ENCODE measurements at regions not wholly inside any gene's neighbourhood (a gene's known extent, or its start where the extent isn't known, plus 50 kb on each side); places are given as distances from the start of the nearest gene placed in this dataset.
"Not testable (repeated sequence)": the region's sequence is repeated elsewhere in the genome, so short reads cannot be mapped to it uniquely, and the experiment has no call there.

DNA sequence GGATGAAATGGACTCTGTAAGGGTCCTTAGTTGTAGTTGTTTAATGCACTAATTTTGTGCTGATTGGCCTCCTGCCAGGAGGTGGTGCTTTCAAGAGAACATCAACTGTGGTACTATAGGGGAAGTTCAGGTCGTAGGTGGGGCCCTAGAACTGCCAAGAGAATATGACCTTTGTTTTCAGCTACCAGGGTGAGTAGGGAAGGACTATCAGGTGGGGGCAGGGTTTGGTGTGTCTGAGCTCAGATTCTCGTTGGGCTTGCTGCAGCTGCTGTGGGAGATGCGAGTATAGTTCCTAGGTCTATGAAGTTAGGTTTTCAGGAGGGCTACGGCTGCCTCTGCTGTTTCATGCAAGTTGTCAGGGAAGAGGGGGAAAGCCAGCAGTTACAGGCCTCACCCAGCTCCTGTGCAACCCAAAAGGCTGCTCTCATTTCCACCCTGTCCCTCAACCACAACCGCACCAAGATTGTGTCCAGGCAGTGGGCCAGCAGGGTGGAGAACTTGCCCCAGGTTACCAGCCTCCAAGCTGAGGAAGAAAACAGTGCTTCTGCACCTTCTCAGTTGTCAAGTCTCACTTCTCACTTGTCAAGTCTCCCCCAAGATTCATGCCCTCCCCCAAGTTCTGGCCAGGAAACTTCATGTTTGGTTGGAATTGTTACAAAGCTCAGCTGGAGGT is 626.5 kb upstream of the MAP3K7 start:
- 70 to 74% (median 72%) methylated on average over 5 of the region's 5 CpGs for WGBS, 4 donors
- Histone ChIP-seq H3K27me3 (no peaks in the 10 kb centered on the region), H3K4me1 (no peaks in the 10 kb centered on the region), H3K27ac (no peak overlapping the region), H3K9me3 (peaks cover 0 to 26% (median 4%) of the 10 kb centered on the region in 12 donors), H3K4me3 (no peak overlapping the region), H3K36me3 (no peaks in the 10 kb centered on the region)
- no peak for ATAC-seq
- TF ChIP-seq, protein P1, sequence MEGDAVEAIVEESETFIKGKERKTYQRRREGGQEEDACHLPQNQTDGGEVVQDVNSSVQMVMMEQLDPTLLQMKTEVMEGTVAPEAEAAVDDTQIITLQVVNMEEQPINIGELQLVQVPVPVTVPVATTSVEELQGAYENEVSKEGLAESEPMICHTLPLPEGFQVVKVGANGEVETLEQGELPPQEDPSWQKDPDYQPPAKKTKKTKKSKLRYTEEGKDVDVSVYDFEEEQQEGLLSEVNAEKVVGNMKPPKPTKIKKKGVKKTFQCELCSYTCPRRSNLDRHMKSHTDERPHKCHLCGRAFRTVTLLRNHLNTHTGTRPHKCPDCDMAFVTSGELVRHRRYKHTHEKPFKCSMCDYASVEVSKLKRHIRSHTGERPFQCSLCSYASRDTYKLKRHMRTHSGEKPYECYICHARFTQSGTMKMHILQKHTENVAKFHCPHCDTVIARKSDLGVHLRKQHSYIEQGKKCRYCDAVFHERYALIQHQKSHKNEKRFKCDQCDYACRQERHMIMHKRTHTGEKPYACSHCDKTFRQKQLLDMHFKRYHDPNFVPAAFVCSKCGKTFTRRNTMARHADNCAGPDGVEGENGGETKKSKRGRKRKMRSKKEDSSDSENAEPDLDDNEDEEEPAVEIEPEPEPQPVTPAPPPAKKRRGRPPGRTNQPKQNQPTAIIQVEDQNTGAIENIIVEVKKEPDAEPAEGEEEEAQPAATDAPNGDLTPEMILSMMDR (IDR thresholded peaks at IDR 0.05) = no peak
- TF ChIP-seq POLR2A (IDR thresholded peaks at IDR 0.05) = no peak
- intact Hi-C loops (cut with DNase I) = no loop called here
- DNase-seq = no peak

DNA sequence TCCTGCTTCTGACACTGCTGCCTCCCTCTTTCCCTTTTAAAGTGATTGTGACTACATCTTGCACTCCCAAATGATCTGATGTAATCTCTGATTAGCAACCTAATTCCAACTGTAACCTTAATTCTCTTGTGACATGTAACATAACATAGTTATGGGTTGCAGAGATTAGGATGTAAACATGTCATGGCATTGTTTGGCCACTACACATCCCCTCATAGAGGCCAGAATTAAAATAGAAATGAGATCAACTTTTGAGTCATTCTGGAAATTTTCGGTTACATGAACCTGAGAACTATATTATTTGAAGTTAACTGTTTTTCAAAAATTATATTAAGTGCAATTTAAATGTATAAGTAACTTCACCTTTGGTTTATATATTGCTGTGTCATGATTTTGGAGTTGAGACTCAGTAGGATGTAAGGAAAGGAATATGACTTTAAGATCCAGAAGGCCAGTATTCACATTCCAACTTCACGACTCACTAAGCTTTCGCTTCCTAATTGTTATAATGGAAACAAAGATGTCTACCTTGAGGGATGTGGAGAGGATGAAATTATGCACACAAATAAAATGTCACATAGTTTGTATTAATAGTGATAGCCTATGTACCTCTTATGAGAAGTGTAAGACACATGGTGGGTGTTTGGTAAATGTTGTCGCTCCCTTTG is 611.9 kb upstream of the MAP3K7 start:
- Histone ChIP-seq H3K27ac (no peak overlapping the region), H3K36me3 (no peaks in the 10 kb centered on the region), H3K4me3 (no peak overlapping the region), H3K9me3 (no peaks in the 10 kb centered on the region), H3K27me3 (no peaks in the 10 kb centered on the region), H3K4me1 (no peaks in the 10 kb centered on the region)
- intact Hi-C loops (cut with DNase I) = no loop called here
- ATAC-seq (no peak), DNase-seq (no peak)
- TF ChIP-seq, protein P1 (IDR thresholded peaks at IDR 0.05) = peak in 1 of 12 donors; percentile 34
- no peak for TF ChIP-seq POLR2A (IDR thresholded peaks at IDR 0.05)
- 65 to 87% (median 82%) methylated on average over 4 of the region's 4 CpGs for WGBS, 4 donors

DNA sequence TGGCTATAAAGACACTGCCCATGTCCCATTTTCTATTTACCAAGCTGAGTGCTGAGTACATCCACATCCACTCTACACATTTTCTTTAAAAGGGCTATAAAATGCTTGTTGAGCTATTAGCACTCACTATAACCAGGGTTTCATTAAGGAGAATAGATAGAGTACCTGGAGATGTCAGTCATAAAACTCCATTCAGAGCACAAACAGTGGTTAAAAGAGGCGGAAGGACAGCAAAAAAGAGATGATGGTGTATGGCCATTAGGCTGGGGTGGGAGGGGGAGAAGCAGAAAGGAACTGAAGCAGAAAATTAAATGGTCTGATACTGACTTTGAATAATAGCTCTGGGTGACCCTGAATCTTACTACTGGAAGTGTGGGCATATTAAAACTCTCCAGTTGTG is 609.9 kb upstream of the MAP3K7 start:
- Histone ChIP-seq H3K4me1 (no peaks in the 10 kb centered on the region), H3K27ac (no peak overlapping the region), H3K9me3 (peaks cover 0 to 2% (median 0%) of the 10 kb centered on the region in 12 donors), H3K4me3 (no peak overlapping the region), H3K36me3 (no peaks in the 10 kb centered on the region), H3K27me3 (no peaks in the 10 kb centered on the region)
- DNase-seq (no peak), ATAC-seq (no peak)
- intact Hi-C loops (cut with DNase I) = no loop called here
- TF ChIP-seq, protein P1 (IDR thresholded peaks at IDR 0.05) = no peak
- TF ChIP-seq POLR2A (IDR thresholded peaks at IDR 0.05) = no peak
- WGBS, 4 donors = 86 to 92% (median 87%) methylated on average over 1 of the region's 1 CpG

DNA sequence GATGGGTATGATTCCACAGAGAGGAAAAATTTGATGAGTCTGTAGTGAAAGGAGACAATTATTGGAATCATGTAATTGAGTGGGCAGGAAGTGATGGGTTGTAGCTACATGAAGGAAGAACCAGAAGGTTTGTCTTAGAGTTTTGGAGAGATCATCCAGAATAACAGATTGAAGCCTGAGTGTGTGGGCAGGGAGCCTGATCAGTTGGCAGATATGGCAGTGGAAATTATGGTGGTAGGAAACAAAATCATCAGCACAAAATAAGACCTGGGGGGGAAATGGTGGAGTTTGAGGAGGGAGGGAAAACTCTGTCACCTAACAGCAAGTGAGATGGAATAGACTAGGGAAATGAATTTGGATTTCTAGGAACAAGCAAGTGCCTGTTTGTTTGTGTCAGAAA is 606.6 kb upstream of the MAP3K7 start:
- no peak for DNase-seq
- H3K27me3 ChIP-seq = no peaks in the 10 kb centered on the region
- intact Hi-C loops (cut with DNase I) = no loop called here
- no peaks in the 10 kb centered on the region for H3K36me3 ChIP-seq
- H3K9me3 ChIP-seq = peaks cover 0 to 8% (median 0%) of the 10 kb centered on the region in 12 donors
- no peak for ATAC-seq
- no peak overlapping the region for H3K4me3 ChIP-seq
- H3K4me1 ChIP-seq = no peaks in the 10 kb centered on the region
- TF ChIP-seq, protein P1 (IDR thresholded peaks at IDR 0.05) = no peak
- H3K27ac ChIP-seq = no peak overlapping the region

DNA sequence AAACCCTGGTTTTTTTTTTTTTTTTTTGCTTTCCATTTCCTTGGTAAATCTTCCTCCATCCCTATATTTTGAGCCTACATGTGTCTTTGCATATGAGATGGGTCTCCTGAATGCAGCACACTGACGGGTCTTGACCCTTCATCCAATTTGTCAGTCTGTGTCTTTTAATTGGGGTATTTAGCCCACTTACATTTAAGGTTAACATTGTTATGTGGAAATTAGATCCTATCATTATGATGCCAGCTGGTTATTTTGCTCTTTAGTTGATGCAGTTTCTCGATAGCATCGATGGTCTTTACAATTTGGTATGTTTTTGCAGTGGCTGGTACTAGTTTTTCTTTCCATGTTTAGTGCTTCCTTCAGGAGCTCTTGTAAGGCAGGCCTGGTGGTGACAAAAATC is 603.2 kb upstream of the MAP3K7 start:
- ATAC-seq; H3K27ac ChIP-seq; intact Hi-C loops (cut with DNase I); DNase-seq; H3K4me1 ChIP-seq; H3K27me3 ChIP-seq; H3K4me3 ChIP-seq; H3K36me3 ChIP-seq: not testable (repeated sequence)
- 78 to 90% (median 89%) methylated on average over 3 of the region's 3 CpGs for WGBS, 4 donors
- H3K9me3 ChIP-seq = peaks cover 0 to 21% (median 0%) of the 10 kb centered on the region in 12 donors
